Pancreas (tissue), 10 donors: ENCODE measurements at regions not wholly inside any gene's neighbourhood (a gene's known extent, or its start where the extent isn't known, plus 50 kb on each side); places are given as distances from the start of the nearest gene placed in this dataset.
A peak's percentile ranks its signal among the peaks of the same experiment; 100 is the strongest.
"Not testable (repeated sequence)": the region's sequence is repeated elsewhere in the genome, so short reads cannot be mapped to it uniquely, and the experiment has no call there.

Experiments
- ATAC-seq, 4 donors: fragments of 200-7000 bp; cut with Tn5 transposase; one replicate each; pipeline versions ENCODE4 v1.8.0 to v1.9.1; 2020; ENCODE audit warnings: mild to moderate bottlenecking in 4 of 4, moderate library complexity in 4 of 4
- DNase-seq, 6 donors: peaks; one replicate each; pipeline ENCODE4 v3.0.0-alpha.2; 2020
- FAIRE-seq: peaks from 2 replicates; lab custom pipeline; 2012; peaks lifted over from hg19 to GRCh38; lab: Jason Lieb, UNC
- H3K27ac ChIP-seq, 4 donors: fragments of 200-600 bp; sonication (generic); 1 replicate in 3 of 4; 2 replicates in 1 of 4; pipeline versions ENCODE4 v1.5.0 to v1.8.0; 2020
- H3K27me3 ChIP-seq, 4 donors: fragments of 200-600 bp; one replicate each; pipeline ENCODE4 v1.8.0; 2021
- H3K36me3 ChIP-seq, 3 donors: fragments of 200-600 bp; sonication (generic) in 1 of 3; one replicate each; pipeline versions ENCODE4 v1.5.0 to v1.8.0; 2020 to 2021
- H3K4me1 ChIP-seq, 3 donors: fragments of 200-600 bp; one replicate each; pipeline ENCODE4 v1.8.0; 2021
- H3K4me3 ChIP-seq, 4 donors: fragments of 200-600 bp; sonication (generic) in 2 of 4; one replicate each; pipeline versions ENCODE4 v1.5.0 to v1.8.0; 2020 to 2021
- H3K9me3 ChIP-seq, 4 donors: fragments of 200-600 bp; one replicate each; pipeline ENCODE4 v1.8.0; 2021
- WGBS, 2 donors: extraction: QIAGEN DNeasy Blood & Tissue Kit; methylation state at CpG; one replicate each; pipeline ENCODE4 v1.1.7; 2013; 5-methylcytosine and 5-hydroxymethylcytosine counted together
- intact Hi-C, 3 donors: fragments of 100-400 bp; cut with DNase I; formaldehyde crosslinking; loops; one replicate each; pipeline versions ENCODE4 v1.11.1 to v1.14.2; 2022
- TF ChIP-seq, protein P1 (sequence below), 4 donors: fragments of 200-600 bp; sonication (generic) in 3 of 4; IDR thresholded peaks; one replicate each; pipeline versions ENCODE4 v1.5.0 to v1.8.0; 2021; ENCODE audit warnings: antibody characterized with exemption in 4 of 4
- donor health status: healthy with polysubstance abuse.
- donor health status: DM: no; HTN: no; CAD: no; lungs with moderate emphysema.
- donor health status: DM: no; HTN: no; CAD: no.
- donor health status: control.
- donor health status: control.
- donor health status: Bipolar disorder and iron deficiency.
- donor health status: DM: yes; HTN: yes; CAD: no.
- donor health status: DM: no; HTN: no; CAD: no.
- donor health status: DM: no; HTN: no; CAD: no.
- donor health status: DM: yes; HTN: yes; CAD: no.

DNA sequence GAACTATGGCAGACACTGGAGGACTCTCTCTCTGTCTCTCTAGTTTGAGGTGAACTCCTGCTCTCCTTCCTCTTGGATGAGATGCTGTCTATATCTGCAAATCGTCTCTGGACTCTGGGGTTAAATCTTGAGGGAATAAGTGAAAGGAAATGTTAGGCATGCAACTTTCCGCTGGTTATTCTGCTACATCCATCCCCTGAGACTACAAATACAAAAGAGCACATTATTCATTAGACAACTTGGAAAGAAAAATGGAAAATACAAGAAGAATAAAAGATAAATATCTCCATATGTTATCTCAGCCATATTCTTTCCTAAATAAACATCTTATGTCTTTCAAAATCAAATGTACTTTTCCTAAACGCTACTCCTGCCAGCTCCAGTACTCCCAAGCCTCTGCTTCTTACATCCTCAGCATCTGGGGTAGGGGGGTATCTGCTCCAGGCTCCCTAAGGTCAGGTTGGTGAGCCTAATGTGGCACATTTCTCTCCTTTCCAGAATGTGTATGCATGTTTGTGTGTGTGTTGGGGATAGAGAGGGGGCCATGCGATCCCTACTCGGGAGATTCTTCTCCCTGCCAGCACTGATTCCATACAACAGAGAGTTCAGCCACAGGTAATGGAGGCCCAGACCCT is 102.9 kb upstream of the FSCB start:
- no peaks in the 10 kb centered on the region for H3K4me1 ChIP-seq
- H3K9me3 ChIP-seq = no peaks in the 10 kb centered on the region
- H3K27me3 ChIP-seq = no peaks in the 10 kb centered on the region
- intact Hi-C loops = no loop called here
- no peaks in the 10 kb centered on the region for H3K36me3 ChIP-seq
- ATAC-seq (no peak), DNase-seq (no peak), FAIRE-seq (no peak)
- H3K4me3 ChIP-seq = no peak overlapping the region
- H3K27ac ChIP-seq = no peak overlapping the region
- WGBS, 2 donors = 61 to 72% methylated on average over 5 of the region's 5 CpGs
- TF ChIP-seq, protein P1, sequence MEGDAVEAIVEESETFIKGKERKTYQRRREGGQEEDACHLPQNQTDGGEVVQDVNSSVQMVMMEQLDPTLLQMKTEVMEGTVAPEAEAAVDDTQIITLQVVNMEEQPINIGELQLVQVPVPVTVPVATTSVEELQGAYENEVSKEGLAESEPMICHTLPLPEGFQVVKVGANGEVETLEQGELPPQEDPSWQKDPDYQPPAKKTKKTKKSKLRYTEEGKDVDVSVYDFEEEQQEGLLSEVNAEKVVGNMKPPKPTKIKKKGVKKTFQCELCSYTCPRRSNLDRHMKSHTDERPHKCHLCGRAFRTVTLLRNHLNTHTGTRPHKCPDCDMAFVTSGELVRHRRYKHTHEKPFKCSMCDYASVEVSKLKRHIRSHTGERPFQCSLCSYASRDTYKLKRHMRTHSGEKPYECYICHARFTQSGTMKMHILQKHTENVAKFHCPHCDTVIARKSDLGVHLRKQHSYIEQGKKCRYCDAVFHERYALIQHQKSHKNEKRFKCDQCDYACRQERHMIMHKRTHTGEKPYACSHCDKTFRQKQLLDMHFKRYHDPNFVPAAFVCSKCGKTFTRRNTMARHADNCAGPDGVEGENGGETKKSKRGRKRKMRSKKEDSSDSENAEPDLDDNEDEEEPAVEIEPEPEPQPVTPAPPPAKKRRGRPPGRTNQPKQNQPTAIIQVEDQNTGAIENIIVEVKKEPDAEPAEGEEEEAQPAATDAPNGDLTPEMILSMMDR (IDR thresholded peaks at IDR 0.05) = no peak

DNA sequence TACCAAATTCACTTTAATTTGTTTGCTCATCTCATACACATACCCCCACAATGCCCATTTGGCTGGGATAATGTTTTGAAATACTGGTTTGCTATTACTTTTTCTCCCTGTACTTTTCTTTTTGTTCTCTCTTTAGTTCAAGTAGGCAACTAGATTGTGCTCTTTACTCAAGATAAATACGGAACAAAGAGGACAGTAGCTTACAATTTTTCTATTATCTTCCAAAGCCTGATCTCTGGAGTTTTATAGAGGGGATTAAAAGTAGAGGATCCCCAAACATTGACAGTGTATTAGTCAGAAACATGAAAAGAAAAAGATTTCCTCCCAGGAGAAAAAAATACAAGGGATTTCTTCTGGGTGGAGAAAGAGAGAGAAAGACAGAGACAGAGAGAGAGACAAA is 102.1 kb upstream of the FSCB start:
- H3K9me3 ChIP-seq = no peaks in the 10 kb centered on the region
- WGBS, 2 donors = 26 to 32% methylated on average over 1 of the region's 1 CpG
- no peak overlapping the region for H3K4me3 ChIP-seq
- FAIRE-seq (no peak), ATAC-seq (no peak), DNase-seq (no peak)
- no peaks in the 10 kb centered on the region for H3K27me3 ChIP-seq
- TF ChIP-seq, protein P1 (IDR thresholded peaks at IDR 0.05) = no peak
- no peaks in the 10 kb centered on the region for H3K36me3 ChIP-seq
- no peak overlapping the region for H3K27ac ChIP-seq
- intact Hi-C loops = no loop called here
- H3K4me1 ChIP-seq = no peaks in the 10 kb centered on the region

DNA sequence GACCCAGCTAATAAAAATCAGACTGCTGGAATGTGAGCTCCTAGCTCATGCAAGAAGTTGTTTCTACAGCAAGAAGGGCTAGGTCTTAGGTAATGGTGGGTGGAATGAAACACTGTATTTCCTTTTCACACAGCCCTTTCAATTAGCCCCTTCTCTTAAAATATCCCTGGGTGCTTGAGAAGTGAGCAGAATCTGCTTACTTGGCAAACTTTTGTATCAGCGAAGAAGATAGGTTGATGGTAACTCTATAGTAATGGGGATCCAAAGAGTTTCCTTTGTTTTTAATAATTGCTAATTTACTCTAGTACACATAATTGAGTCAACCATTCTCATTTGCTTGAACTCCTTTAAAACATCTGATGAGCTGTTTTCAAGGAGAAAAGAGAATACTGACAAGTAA is 100.6 kb upstream of the FSCB start:
- Histone ChIP-seq H3K27me3 (no peaks in the 10 kb centered on the region), H3K27ac (no peak overlapping the region), H3K9me3 (no peaks in the 10 kb centered on the region), H3K36me3 (no peaks in the 10 kb centered on the region), H3K4me1 (no peaks in the 10 kb centered on the region), H3K4me3 (no peak overlapping the region)
- FAIRE-seq = no peak
- 87 to 93% methylated on average over 1 of the region's 1 CpG for WGBS, 2 donors
- intact Hi-C loops = no loop called here
- ATAC-seq = no peak
- no peak for DNase-seq
- TF ChIP-seq, protein P1 (IDR thresholded peaks at IDR 0.05) = no peak

DNA sequence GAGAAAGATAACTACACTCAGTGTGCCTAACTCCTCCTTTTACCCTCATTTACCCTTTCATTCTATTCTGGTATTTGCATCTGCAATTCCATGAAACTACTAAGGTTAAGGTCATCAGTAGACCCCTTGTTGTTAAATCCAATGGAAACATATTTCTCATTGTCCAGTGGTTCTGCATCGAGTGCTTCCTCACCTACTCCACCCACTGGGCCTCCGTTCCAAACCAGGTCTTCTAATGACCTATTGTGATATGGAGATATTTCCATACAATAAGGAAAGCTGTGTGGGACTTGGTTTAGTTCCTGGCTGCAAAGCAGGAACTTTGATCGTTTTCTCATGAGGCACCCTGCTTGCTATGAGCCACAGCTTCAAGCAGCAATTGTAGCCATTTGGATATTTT is 99.5 kb upstream of the FSCB start:
- intact Hi-C loops = no loop called here
- no peaks in the 10 kb centered on the region for H3K4me1 ChIP-seq
- no peak for FAIRE-seq
- no peak for DNase-seq
- 54 to 61% methylated on average over 3 of the region's 3 CpGs for WGBS, 2 donors
- TF ChIP-seq, protein P1 (IDR thresholded peaks at IDR 0.05) = no peak
- no peak for ATAC-seq
- no peaks in the 10 kb centered on the region for H3K9me3 ChIP-seq
- H3K27me3 ChIP-seq = no peaks in the 10 kb centered on the region
- no peaks in the 10 kb centered on the region for H3K36me3 ChIP-seq
- no peak overlapping the region for H3K4me3 ChIP-seq
- H3K27ac ChIP-seq = no peak overlapping the region

DNA sequence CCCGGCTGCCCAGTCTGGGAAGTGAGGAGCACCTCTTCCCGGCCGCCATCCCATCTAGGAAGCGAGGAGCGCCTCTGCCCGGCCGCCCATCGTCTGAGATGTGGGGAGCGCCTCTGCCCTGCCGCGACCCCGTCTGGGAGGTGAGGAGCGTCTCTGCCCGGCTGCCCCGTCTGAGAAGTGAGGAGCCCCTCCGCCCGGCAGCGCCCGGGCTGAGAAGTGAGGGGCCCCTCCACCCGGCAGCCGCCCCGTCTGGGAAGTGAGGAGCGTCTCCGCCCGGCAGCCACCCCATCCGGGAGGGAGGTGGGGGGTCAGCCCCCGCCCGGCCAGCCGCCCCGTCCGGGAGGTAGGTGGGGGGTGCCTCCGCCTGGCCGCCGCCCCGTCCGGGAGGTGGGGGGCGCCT is 94.2 kb upstream of the FSCB start:
- H3K27me3 ChIP-seq, H3K27ac ChIP-seq, H3K36me3 ChIP-seq, intact Hi-C loops, FAIRE-seq, ATAC-seq, H3K4me1 ChIP-seq, H3K4me3 ChIP-seq, H3K9me3 ChIP-seq: not testable (repeated sequence)
- WGBS, 2 donors = 94 to 99% methylated on average over 21 to 37 of the region's 37 CpGs
- DNase-seq = peak in 1 of 6 donors; percentile 48
